SU-DHL-6 (cell line): ENCODE measurements at regions not wholly inside any gene's neighbourhood (a gene's known extent, or its start where the extent isn't known, plus 50 kb on each side); places are given as distances from the start of the nearest gene placed in this dataset.

Experiments used
- EZH2phosphoT487 ChIP-seq: fragments of 200-600 bp; sonication (generic), shearing (Covaris generic); conservative IDR thresholded peaks from 2 replicates; pipeline ENCODE4 v1.6.1; 2018; ENCODE audit warnings: mild to moderate bottlenecking, antibody characterized with exemption, low read length, moderate library complexity, mixed read lengths
- TF ChIP-seq, protein P1 (sequence below): fragments of 200-600 bp; sonication (generic); IDR thresholded peaks from one replicate; pipeline ENCODE4 v1.5.1; 2017; ENCODE audit warnings: antibody characterized with exemption, mild to moderate bottlenecking, low read length, moderate library complexity; ENCODE audit not compliant: insufficient read depth, poor library complexity, severe bottlenecking

GRCh38 chr3:180749322-180749721, 70.0 kb upstream of the CCDC39 start:
- TF ChIP-seq, protein P1, sequence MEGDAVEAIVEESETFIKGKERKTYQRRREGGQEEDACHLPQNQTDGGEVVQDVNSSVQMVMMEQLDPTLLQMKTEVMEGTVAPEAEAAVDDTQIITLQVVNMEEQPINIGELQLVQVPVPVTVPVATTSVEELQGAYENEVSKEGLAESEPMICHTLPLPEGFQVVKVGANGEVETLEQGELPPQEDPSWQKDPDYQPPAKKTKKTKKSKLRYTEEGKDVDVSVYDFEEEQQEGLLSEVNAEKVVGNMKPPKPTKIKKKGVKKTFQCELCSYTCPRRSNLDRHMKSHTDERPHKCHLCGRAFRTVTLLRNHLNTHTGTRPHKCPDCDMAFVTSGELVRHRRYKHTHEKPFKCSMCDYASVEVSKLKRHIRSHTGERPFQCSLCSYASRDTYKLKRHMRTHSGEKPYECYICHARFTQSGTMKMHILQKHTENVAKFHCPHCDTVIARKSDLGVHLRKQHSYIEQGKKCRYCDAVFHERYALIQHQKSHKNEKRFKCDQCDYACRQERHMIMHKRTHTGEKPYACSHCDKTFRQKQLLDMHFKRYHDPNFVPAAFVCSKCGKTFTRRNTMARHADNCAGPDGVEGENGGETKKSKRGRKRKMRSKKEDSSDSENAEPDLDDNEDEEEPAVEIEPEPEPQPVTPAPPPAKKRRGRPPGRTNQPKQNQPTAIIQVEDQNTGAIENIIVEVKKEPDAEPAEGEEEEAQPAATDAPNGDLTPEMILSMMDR = no peak
- no peak for TF ChIP-seq EZH2phosphoT487
